ENCODE measurements at regions not wholly inside any gene's neighbourhood (a gene's known extent, or its start where the extent isn't known, plus 50 kb on each side); places are given as distances from the start of the nearest gene placed in this dataset.

- TF ChIP-seq, protein P1, sequence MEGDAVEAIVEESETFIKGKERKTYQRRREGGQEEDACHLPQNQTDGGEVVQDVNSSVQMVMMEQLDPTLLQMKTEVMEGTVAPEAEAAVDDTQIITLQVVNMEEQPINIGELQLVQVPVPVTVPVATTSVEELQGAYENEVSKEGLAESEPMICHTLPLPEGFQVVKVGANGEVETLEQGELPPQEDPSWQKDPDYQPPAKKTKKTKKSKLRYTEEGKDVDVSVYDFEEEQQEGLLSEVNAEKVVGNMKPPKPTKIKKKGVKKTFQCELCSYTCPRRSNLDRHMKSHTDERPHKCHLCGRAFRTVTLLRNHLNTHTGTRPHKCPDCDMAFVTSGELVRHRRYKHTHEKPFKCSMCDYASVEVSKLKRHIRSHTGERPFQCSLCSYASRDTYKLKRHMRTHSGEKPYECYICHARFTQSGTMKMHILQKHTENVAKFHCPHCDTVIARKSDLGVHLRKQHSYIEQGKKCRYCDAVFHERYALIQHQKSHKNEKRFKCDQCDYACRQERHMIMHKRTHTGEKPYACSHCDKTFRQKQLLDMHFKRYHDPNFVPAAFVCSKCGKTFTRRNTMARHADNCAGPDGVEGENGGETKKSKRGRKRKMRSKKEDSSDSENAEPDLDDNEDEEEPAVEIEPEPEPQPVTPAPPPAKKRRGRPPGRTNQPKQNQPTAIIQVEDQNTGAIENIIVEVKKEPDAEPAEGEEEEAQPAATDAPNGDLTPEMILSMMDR (IDR thresholded peaks at IDR 0.05; ENCODE audit: low read length) = no peak
- no peak for TF ChIP-seq EZH2phosphoT487 (IDR thresholded peaks at IDR 0.05; ENCODE audit: low read length)
These were observed 461.8 kb downstream of the CENPC start for GRCh38 chr4:67083496-67083895.

All from MM.1S (cell line).